Astrocyte of the spinal cord (primary cell): ENCODE measurements at regions not wholly inside any gene's neighbourhood (a gene's known extent, or its start where the extent isn't known, plus 50 kb on each side); places are given as distances from the start of the nearest gene placed in this dataset.
"Not testable (repeated sequence)": the region's sequence is repeated elsewhere in the genome, so short reads cannot be mapped to it uniquely, and the experiment has no call there.

Source experiments
- DNase-seq: peaks from one replicate; pipeline ENCODE4 v3.0.0; 2011; ENCODE audit warnings: low read depth, low spot score
- H3K4me3 ChIP-seq: 2 replicates; pipeline ENCODE4 v1.5.1; 2011; ENCODE audit warnings: low read depth, mild to moderate bottlenecking, low read length, moderate library complexity
- CTCF ChIP-seq: IDR thresholded peaks from 2 replicates; pipeline ENCODE4 v1.5.1; 2012; ENCODE audit warnings: low read depth, mild to moderate bottlenecking, low read length, inconsistent platforms
- in situ Hi-C: cut with HindIII; loops from 2 replicates; pipeline ENCODE4 v1.10.0; 2017; ENCODE audit warnings: low sequenced_read_pairs

DNA sequence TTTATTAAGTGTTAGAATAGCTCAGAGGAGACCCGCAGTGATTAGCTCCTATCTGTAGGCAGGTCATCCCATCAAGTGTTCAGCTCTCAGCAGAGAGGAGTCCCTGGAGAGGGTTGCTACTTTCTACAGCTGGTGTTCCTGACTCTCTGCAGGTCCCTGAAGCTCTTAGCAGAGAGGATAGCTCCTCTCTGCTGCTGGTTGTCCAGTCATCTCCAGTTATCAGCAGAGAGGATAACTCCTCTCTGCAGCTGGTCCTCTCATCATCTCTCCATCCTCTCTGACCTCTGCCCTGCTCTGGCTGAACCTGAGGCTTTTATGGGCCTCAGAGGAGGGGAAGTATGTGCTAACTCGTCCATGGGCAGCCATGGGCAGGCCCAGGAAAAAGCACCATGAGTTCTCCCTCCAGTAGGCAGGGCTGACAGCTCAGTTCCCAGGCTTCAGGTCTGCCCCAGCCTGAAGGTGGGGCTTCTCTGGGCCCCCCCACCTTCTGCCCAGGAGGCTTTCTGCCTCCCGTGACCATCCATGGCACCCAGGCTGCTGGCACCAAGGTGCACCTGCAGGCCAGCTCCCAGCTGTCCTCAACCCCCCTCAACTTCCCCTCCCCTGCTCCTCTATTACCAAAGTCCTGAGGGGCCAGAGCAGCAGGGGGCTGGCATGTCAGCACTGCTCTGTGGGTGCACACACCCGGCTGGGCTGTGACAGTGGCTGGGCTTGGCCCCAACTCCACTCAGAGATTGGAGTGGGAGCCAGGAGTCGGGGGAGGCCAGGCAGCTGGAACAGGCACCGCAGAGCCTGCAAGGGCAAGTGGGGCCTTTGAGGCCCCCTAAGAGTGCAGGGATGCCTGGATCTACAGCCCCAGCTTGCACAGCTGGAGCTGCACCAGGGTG is 98.9 kb upstream of the FRMD4B start:
- DNase-seq, result no peak
- TF ChIP-seq CTCF, result no peak
- H3K4me3 ChIP-seq, result no peak overlapping the region
- in situ Hi-C loops, result no loop called here

DNA sequence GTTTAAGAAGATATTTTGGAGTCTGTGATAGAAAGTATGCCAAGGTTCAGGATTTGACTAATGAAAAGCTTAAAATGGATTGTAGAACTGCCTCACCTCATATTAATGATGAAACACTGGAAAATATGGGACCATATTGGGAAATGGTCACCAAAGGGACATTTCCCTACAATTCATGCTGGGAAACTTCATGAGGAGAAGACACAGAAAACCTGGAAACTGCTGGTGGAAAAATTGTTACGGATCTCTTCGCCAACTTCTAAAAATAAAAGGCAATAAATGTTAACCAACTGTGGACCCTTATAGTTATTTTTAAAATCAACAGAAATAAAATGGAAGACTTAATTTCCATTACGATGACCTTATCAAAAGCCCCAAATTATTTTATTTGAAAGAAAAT is 97.6 kb upstream of the FRMD4B start:
- H3K4me3 ChIP-seq, result no peak overlapping the region
- TF ChIP-seq CTCF, result no peak
- in situ Hi-C loops, result no loop called here
- DNase-seq, result no peak

DNA sequence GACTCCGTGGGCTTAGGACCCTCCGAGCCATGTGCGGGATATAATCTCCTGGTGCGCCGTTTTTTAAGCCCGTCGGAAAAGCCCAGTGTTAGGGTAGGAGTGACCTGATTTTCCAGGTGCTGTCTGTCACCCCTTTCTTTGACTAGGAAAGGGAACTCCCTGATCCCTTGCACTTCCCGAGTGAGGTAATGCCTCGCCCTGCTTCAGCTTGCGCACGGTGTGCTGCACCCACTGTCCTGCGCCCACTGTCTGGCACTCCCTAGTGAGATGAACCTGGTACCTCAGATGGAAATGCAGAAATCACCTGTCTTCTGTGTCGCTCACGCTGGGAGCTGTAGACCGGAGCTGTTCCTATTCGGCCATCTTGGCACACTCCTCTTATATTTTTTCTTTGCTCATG is 95.1 kb upstream of the FRMD4B start:
- in situ Hi-C loops, H3K4me3 ChIP-seq, DNase-seq: not testable (repeated sequence)

DNA sequence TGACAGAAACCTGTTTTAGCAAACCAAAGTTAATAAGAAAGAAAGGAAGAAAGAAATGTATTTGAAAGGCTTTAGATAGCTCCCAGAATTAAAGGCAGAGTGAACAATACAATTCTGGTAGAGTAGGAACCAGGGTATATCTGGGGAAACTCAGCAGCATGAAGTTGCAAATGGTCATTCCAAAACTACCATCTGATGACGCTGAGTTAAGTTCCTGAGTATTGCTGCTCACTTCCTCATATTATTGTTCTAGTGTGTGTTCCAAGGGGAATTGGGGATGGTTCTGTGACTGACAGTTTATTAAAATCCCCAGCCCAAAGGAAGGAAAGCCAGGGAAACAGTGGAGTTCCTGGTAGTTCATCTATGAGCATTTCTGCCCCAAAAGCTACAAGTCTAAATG is 88.3 kb upstream of the FRMD4B start:
- no peak for TF ChIP-seq CTCF
- in situ Hi-C loops, result no loop called here
- DNase-seq, result no peak
- H3K4me3 ChIP-seq, result no peak overlapping the region

GRCh38 chr3:69472093-69472492 is 86.2 kb upstream of the FRMD4B start:
- in situ Hi-C loops, result no loop called here
- H3K4me3 ChIP-seq, result no peak overlapping the region
- TF ChIP-seq CTCF, result no peak
- no peak for DNase-seq

GRCh38 chr3:69463531-69463930 is 77.6 kb upstream of the FRMD4B start:
- TF ChIP-seq CTCF, result no peak
- no peak overlapping the region for H3K4me3 ChIP-seq
- DNase-seq, result no peak
- in situ Hi-C loops, result no loop called here

- DNase-seq, result no peak
- no peak for TF ChIP-seq CTCF
- no peak overlapping the region for H3K4me3 ChIP-seq
- in situ Hi-C loops, result no loop called here
Observed at GRCh38 chr3:69462826-69463100, 76.9 kb upstream of the FRMD4B start.
